CD4-positive, alpha-beta T cell treated with Interleukin-17A for 4 hours (primary cell): ENCODE measurements at regions not wholly inside any gene's neighbourhood (a gene's known extent, or its start where the extent isn't known, plus 50 kb on each side); places are given as distances from the start of the nearest gene placed in this dataset.

ENCODE experiments used
- DNase-seq: peaks from one replicate; pipeline ENCODE4 v3.0.0-alpha.2; 2020; ENCODE audit warnings: mixed read lengths

DNA sequence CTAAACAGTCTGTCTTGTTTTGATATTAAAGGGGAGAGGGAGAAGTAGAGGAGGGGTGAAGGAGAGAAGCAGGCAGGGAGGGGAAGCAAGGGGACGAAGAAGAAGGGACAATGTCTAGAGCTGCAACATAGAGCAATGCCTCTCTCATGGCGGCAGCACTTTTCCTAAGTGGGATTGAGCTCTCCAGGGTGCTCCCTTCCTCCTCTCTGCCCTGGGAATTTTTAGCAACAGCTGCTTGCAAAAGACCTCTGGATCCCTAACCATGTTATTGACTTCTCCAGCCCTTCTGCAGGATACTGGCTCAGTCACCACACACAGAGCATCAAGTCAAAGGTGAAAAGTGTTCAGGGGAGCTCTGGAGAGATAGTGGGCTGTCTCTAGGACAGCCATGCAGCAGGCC is 734.9 kb downstream of the EPHA4 start:
- DNase-seq, result no peak

- DNase-seq, result no peak
These were observed 729.0 kb downstream of the EPHA4 start for GRCh38 chr2:220842901-220843665.

GRCh38 chr2:220845766-220846273 is 726.3 kb downstream of the EPHA4 start:
- no peak for DNase-seq

DNA sequence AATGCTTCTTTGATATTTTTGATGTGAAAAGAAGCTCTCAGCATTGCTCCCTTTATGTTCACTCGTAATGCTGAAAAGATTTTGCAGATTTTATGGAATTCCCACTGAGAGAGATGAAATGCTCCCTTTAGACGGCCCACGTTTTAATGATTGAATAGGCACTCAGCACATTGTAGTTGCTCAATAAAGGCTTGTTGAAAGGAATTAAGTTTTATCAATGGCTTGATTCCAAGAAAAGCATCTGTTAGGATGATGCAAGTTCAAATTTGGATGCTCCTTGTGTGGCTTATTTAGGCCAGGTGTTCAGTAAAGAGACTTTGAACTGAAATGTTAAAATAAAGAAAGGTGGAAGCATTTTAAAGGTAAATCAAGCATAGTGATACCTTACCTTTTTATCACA is 725.1 kb downstream of the EPHA4 start:
- DNase-seq, result no peak

DNA sequence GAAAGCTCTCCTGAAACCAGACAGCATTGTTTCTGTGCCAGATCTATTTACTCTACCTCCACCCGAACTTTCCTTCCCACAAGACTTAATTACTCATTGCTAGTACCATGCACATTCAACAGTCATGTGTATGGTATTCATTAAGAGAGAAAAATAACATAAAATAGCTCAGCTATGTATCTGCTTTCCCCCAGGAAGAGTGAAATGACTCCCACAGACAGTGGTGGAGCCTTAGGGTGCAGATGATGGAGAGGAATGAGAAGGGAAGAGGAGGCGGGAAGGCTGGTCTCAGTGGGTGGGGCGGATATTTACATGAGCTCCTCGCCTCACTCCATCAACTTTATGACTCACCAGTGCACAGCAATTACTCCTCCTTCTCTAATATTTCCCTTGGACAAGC is 724.5 kb downstream of the EPHA4 start:
- no peak for DNase-seq

DNA sequence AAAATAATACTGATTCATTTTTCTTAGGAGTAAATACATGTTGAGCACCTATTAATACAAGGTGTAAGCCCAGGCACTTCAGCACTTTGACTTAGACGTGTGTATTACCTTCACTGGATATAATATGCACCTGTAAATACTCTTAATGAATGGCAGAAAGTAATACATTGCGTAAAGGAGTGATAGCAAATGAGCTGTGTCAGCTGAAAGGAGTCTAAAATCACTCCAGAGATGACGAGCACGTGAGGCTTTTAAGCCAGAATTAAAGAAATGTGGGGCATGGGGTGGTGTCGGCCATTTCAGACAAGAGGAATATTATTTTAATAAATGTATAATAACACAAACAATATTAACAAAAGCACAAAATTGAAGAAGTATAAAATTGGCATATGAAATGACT is 722.7 kb downstream of the EPHA4 start:
- DNase-seq, result no peak

DNA sequence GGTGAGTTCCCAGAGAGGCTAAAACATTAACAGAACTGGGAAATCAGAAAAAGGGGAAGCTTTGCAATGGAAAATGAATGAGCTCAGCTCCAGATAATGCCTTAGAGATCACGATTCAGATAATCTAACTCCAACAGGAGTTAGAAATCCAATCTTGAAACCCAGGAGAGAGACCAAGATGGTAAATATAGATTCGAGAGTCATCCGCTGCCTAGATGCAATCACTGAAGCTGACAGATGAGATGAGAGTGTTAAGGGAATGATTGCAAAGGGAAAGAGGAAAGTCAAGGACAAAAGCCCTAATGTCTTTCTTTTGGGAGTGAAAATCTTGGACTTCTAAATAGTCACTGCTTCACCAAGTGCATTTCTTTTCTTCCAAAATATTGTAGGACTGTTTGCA is 722.0 kb downstream of the EPHA4 start:
- DNase-seq, result no peak

- no peak for DNase-seq
These were observed 716.8 kb downstream of the EPHA4 start for GRCh38 chr2:220855296-220855695.

GRCh38 chr2:220856486-220856885 is 715.6 kb downstream of the EPHA4 start:
- no peak for DNase-seq

DNA sequence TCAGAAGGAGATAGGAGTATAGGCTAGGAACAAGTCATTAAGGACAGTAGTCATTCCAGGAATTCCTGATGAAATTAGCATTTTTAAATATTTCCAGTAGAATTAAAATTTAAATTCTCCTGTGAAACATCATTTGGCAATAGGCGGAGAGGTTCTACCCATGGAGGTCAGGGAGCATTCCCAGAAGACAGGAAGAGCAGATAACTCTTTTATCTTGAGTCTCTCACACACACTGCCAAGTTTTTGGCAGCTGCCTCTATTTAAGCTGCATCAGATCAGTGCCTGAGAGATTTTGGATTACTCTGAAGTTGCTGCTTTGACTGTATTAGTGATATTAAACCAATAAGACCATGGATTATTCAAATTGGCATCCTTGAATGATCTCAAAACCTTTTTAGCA is 714.7 kb downstream of the EPHA4 start:
- no peak for DNase-seq

- no peak for DNase-seq
These were observed 714.0 kb downstream of the EPHA4 start for GRCh38 chr2:220858101-220858500.

DNA sequence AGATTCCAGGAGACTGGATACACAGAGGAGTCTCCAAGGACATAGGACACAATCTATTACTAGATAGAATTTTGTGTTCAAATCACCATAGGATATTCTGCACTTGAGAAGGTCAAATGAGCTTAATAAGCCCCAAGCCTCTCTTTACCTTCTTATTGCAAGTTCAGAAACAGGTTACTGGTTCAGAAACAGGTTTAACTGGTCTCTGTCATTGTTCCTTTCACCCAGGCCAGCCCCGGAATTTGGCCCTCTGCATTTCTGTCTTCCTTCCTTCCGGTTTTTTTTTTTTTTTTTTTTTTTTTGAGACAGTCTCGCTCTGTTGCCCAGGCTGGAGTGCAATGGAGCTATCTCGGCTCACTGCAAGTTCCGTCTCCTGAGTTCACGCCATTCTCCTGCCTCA is 700.2 kb downstream of the EPHA4 start:
- DNase-seq, result no peak

DNA sequence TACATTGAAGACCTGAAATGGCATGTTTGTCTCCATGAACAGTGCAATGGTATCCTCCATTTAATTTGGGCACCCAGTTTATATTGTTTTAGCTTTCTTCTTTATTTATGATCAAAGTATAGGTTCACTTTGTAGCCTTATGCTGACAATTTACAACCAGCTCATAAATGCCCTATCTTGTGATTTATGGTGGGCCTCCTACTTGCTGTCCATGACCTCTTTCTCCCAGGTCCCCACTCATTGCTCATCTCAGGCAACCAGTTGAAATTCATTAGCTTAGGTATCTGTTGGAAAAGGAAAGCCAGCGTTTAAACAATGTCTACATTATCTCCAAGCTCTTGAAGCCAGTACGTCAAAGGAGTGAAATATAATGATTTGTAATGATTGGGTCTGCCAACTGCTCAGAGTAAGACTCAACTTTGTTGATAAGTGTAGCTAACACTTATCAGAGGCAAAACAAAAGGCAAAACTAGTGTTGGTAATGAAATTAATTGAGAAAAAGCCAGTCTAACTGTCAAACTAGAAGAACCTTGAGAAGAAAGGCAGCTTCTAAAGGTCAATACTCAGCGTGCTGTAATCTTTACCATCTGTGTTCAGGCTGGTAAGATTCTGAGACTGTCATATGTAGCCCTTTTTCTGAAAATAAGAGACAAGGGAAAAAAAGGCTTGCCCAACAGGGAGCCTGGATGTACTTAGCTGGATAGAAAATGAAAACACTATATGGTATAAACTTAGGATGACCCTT is 695.9 kb downstream of the EPHA4 start:
- no peak for DNase-seq

- no peak for DNase-seq
These were observed 694.6 kb downstream of the EPHA4 start for GRCh38 chr2:220877491-220877890.

GRCh38 chr2:220877897-220878296 is 694.2 kb downstream of the EPHA4 start:
- no peak for DNase-seq

- DNase-seq, result no peak
These were observed 691.2 kb downstream of the EPHA4 start for GRCh38 chr2:220880623-220881596.

DNA sequence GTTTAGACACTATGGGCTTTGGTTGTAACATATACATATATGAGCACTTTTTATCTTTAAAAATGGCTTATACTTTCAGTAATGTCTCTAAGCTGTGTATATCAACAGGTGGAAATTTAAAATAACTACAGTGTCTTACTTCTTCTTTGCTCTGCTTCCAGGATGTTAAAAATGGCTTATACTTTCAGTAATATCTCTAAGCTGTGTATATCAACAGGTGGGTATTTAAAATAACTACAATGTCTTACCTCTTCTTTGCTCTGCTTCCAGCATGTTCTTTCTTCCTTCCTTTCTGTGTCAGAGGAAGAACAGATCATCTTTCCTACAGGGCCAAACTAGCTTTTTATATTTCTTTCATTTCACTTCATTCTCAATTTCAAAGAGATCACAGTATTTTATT is 689.6 kb downstream of the EPHA4 start:
- no peak for DNase-seq

DNA sequence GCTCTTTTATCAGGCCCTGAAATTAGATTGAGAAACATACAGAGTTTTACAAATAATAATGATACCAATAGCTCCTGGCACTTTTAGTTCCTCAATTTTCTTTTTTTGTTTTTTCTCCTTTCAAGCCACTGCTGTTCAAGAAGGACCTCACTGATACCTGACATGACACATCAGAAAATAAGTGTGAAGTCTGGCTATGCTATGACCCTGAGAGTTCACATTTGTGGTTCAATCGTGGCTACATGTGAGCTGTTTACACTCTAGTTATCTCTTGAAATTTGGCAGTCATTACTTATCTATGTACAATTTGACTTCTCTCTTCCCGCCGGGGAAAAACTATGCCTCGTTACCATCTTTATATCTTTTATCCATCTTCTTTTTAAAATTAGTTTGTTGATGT is 686.5 kb downstream of the EPHA4 start:
- DNase-seq, result no peak

- no peak for DNase-seq
These were observed 684.7 kb downstream of the EPHA4 start for GRCh38 chr2:220887271-220887870.

GRCh38 chr2:220887876-220888275 is 684.2 kb downstream of the EPHA4 start:
- DNase-seq, result no peak

- DNase-seq, result no peak
These were observed 681.2 kb downstream of the EPHA4 start for GRCh38 chr2:220890931-220891330.

DNA sequence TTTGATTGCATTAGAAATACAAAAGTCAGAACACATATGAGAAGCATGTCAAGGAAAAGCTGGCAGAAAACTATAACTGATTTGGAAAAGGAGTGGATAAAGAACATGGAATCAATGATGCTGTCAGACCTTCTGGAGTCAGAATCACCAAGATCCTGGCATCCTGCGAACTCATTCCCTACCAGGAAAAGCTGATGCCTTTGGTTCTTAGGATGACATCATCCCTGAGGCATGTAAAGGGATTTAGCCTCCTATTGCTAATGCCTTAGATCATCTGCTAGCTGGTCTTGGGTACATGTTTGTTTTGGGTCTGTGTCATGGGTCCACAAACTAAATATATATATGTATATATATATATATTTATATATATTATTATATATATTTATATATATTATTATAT is 680.7 kb downstream of the EPHA4 start:
- DNase-seq, result no peak
